ENCODE measurements at regions not wholly inside any gene's neighbourhood (a gene's known extent, or its start where the extent isn't known, plus 50 kb on each side); places are given as distances from the start of the nearest gene placed in this dataset.

GRCh38 chr5:57598756-57599155 is 116.1 kb upstream of the ACTBL2 start:
- no peak for TF ChIP-seq CTCF (IDR thresholded peaks at IDR 0.05; ENCODE audit: low read depth, low read length, missing control alignments)
- in situ Hi-C loops (cut with HindIII; ENCODE audit: low sequenced_read_pairs): no loop called here
- DNase-seq (ENCODE audit: low read depth): peak; percentile 19
- H3K4me3 ChIP-seq (ENCODE audit: low read depth, low read length): no peak overlapping the region

GRCh38 chr5:57598097-57598496 is 115.5 kb upstream of the ACTBL2 start:
- in situ Hi-C loops (cut with HindIII; ENCODE audit: low sequenced_read_pairs): no loop called here
- H3K4me3 ChIP-seq (ENCODE audit: low read depth, low read length): no peak overlapping the region
- no peak for DNase-seq (ENCODE audit: low read depth)
- TF ChIP-seq CTCF (IDR thresholded peaks at IDR 0.05; ENCODE audit: low read depth, low read length, missing control alignments): no peak

- in situ Hi-C loops (cut with HindIII; ENCODE audit: low sequenced_read_pairs): no loop called here
- TF ChIP-seq CTCF (IDR thresholded peaks at IDR 0.05; ENCODE audit: low read depth, low read length, missing control alignments): no peak
- no peak for DNase-seq (ENCODE audit: low read depth)
- H3K4me3 ChIP-seq (ENCODE audit: low read depth, low read length): no peak overlapping the region
Observed at GRCh38 chr5:57595523-57595991, 112.9 kb upstream of the ACTBL2 start.

- in situ Hi-C loops (cut with HindIII; ENCODE audit: low sequenced_read_pairs): no loop called here
- H3K4me3 ChIP-seq (ENCODE audit: low read depth, low read length): no peak overlapping the region
- no peak for DNase-seq (ENCODE audit: low read depth)
- no peak for TF ChIP-seq CTCF (IDR thresholded peaks at IDR 0.05; ENCODE audit: low read depth, low read length, missing control alignments)
Observed at GRCh38 chr5:57594436-57594835, 111.8 kb upstream of the ACTBL2 start.

- in situ Hi-C loops (cut with HindIII; ENCODE audit: low sequenced_read_pairs): no loop called here
- no peak overlapping the region for H3K4me3 ChIP-seq (ENCODE audit: low read depth, low read length)
- no peak for DNase-seq (ENCODE audit: low read depth)
- TF ChIP-seq CTCF (IDR thresholded peaks at IDR 0.05; ENCODE audit: low read depth, low read length, missing control alignments): no peak
Observed at GRCh38 chr5:57592236-57592635, 109.6 kb upstream of the ACTBL2 start.

GRCh38 chr5:57586649-57587048 is 104.0 kb upstream of the ACTBL2 start:
- no peak overlapping the region for H3K4me3 ChIP-seq (ENCODE audit: low read depth, low read length)
- in situ Hi-C loops (cut with HindIII; ENCODE audit: low sequenced_read_pairs): no loop called here
- no peak for DNase-seq (ENCODE audit: low read depth)
- TF ChIP-seq CTCF (IDR thresholded peaks at IDR 0.05; ENCODE audit: low read depth, low read length, missing control alignments): no peak

- no peak for DNase-seq (ENCODE audit: low read depth)
- no peak for TF ChIP-seq CTCF (IDR thresholded peaks at IDR 0.05; ENCODE audit: low read depth, low read length, missing control alignments)
- no peak overlapping the region for H3K4me3 ChIP-seq (ENCODE audit: low read depth, low read length)
- in situ Hi-C loops (cut with HindIII; ENCODE audit: low sequenced_read_pairs): no loop called here
Observed at GRCh38 chr5:57582578-57583070, 100.0 kb upstream of the ACTBL2 start.
